ENCODE measurements at regions not wholly inside any gene's neighbourhood (a gene's known extent, or its start where the extent isn't known, plus 50 kb on each side); places are given as distances from the start of the nearest gene placed in this dataset.
"Not testable (repeated sequence)": the region's sequence is repeated elsewhere in the genome, so short reads cannot be mapped to it uniquely, and the experiment has no call there.

GRCh38 chr6:12348530-12349511 lies 58.7 kb downstream of the EDN1 start:
- DNase-seq, result no peak

- DNase-seq, result no peak
These were observed 60.5 kb downstream of the EDN1 start for GRCh38 chr6:12350644-12351170.

- no peak for DNase-seq
These were observed 61.5 kb downstream of the EDN1 start for GRCh38 chr6:12351672-12352071.

GRCh38 chr6:12353731-12354130 lies 63.6 kb downstream of the EDN1 start:
- DNase-seq, result no peak

GRCh38 chr6:12354499-12354898 lies 64.3 kb downstream of the EDN1 start:
- DNase-seq, result no peak

- DNase-seq, result no peak
These were observed 65.2 kb downstream of the EDN1 start for GRCh38 chr6:12355354-12355753.

GRCh38 chr6:12356431-12356830 lies 66.3 kb downstream of the EDN1 start:
- no peak for DNase-seq

GRCh38 chr6:12356983-12357972 lies 67.1 kb downstream of the EDN1 start:
- no peak for DNase-seq

GRCh38 chr6:12359036-12359435 lies 68.9 kb downstream of the EDN1 start:
- no peak for DNase-seq

- no peak for DNase-seq
These were observed 71.0 kb downstream of the EDN1 start for GRCh38 chr6:12361042-12361765.

- not testable (repeated sequence) for DNase-seq
These were observed 73.1 kb downstream of the EDN1 start for GRCh38 chr6:12363277-12363650.

GRCh38 chr6:12363651-12364381 lies 73.7 kb downstream of the EDN1 start:
- no peak for DNase-seq

GRCh38 chr6:12364621-12365020 lies 74.5 kb downstream of the EDN1 start:
- no peak for DNase-seq

- DNase-seq, result no peak
These were observed 76.6 kb downstream of the EDN1 start for GRCh38 chr6:12366731-12367130.

- DNase-seq, result no peak
These were observed 77.3 kb downstream of the EDN1 start for GRCh38 chr6:12367412-12367811.

GRCh38 chr6:12369355-12369754 lies 79.2 kb downstream of the EDN1 start:
- no peak for DNase-seq

- DNase-seq, result no peak
These were observed 79.7 kb downstream of the EDN1 start for GRCh38 chr6:12369781-12370262.

- DNase-seq, result no peak
These were observed 81.0 kb downstream of the EDN1 start for GRCh38 chr6:12371151-12371550.

- DNase-seq, result no peak
These were observed 81.5 kb downstream of the EDN1 start for GRCh38 chr6:12371641-12372146.

GRCh38 chr6:12379181-12379580 lies 89.0 kb downstream of the EDN1 start:
- DNase-seq, result no peak

- no peak for DNase-seq
These were observed 91.4 kb downstream of the EDN1 start for GRCh38 chr6:12381587-12381986.
